ENCODE measurements at regions not wholly inside any gene's neighbourhood (a gene's known extent, or its start where the extent isn't known, plus 50 kb on each side); places are given as distances from the start of the nearest gene placed in this dataset.

- no peak for DNase-seq
Observed at GRCh38 chr13:107457686-107458085, 757.6 kb downstream of the LIG4 start.

DNA sequence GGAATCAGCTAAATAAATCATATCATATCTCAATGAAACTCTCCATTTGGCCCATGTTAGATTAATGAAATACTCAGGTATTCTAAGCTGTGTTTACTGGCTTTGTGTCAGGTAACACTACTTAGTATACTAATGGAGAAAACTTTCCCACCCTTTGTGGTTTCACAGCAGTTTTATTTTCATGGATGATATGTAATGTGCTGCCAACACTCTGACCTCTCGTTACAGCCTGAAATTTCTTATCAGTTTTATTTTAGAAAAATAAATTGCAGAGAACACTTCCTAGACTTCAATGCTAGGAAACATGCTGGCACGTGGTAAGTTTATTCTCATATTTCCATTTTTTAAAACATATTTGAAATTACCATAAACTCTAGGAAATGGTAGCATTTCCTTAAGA, 758.9 kb downstream of the LIG4 start:
- DNase-seq = no peak

DNA sequence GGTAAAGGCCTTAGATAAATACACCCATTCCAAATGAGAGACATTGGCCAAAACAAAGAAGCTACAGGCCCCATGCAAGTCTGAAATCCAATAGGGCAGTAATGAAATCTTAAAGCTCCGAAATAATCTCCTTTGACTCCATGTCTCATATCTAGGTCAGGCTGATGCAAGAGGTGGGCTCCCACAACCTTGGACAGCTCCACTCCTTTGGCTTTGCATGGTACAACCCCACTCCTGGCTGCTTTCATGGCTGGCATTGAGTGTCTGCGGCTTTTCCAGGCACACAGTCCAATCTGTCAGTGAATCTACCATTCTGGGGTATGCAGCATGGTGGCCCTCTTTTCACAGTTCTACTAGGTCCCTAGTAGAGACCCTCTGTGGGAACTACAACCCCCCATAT, 762.5 kb downstream of the LIG4 start:
- no peak for DNase-seq

GRCh38 chr13:107450931-107451330, 764.4 kb downstream of the LIG4 start:
- no peak for DNase-seq

DNA sequence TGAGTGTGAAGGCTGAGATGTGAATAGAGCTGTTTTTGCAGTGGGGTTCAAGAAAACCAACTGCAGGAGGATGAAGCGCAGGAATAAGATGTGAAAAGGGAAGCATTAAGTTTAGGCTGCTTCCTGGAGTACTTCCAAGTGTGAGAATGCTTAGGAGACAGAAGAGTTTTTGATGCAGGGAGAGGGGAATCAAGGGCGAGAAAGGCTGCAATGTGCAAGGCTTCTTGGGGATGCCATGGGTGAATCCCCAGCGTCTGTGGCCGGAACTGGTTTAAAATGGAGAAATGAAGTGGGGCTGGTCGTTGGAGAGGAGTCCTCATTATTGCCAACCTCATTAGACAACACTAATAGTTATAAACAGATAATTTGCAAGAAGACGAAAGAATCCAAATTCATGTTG, 764.9 kb downstream of the LIG4 start:
- DNase-seq = no peak

DNA sequence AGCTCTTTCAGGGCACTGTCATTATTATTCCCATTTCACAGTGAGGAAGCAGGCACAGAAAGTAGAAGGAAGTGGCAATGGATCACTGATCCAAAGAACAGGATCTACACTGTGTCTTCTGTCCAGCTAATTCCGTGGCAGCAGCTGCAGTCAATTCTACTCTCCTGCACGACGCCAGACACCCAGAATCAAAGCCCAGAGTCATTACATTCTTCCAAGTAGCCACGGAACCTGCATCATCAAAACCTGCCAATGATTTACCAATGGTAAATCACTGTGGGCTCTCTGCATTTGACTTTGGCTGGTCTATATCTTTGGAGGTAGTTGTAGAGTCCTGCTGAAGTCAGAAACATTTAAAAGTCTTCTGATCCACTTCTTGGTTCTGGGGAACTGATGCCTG, 767.7 kb downstream of the LIG4 start:
- DNase-seq = no peak

DNA sequence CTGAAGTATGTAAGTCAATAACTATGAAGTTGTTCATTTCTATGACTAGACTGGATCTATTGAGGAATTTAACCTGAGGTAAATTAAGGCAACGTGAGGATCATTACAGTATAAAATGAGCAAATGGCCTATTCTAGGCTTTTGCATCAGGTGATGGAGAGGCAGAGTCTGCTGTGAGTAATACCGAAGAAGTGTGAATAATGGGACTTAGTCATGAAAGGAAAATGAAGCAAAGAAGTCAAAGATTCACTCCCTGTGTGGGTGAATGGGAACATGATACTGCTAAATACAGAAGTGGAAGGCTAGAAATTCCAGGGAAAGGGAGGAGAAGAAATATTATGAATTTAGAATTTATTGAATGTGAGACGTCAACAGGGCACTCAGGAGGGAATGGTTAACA, 774.1 kb downstream of the LIG4 start:
- DNase-seq = no peak

- DNase-seq = no peak
Observed at GRCh38 chr13:107438251-107438650, 777.1 kb downstream of the LIG4 start.

DNA sequence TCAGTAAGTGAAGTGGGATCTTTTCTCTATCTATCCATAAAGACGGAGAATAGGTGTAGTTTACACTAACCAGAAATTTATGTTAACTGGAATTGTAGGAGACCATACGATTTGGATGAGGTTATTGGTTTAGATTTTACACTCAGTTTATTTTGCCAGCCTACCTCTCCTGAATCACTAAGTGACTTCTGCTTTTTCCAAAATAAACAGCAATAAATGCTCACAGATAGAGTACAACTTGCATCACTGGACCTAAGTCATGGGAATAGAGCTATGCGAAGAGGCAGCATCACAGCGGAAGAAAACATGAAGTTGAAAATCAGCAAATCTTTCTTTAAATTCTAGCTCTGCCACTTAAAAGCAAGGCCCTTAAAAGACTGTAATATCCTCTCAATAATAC, 781.0 kb downstream of the LIG4 start:
- DNase-seq = no peak

GRCh38 chr13:107427536-107427935, 787.8 kb downstream of the LIG4 start:
- DNase-seq = no peak

- DNase-seq = no peak
Observed at GRCh38 chr13:107422421-107422820, 792.9 kb downstream of the LIG4 start.

GRCh38 chr13:107421951-107422350, 793.4 kb downstream of the LIG4 start:
- DNase-seq = no peak

DNA sequence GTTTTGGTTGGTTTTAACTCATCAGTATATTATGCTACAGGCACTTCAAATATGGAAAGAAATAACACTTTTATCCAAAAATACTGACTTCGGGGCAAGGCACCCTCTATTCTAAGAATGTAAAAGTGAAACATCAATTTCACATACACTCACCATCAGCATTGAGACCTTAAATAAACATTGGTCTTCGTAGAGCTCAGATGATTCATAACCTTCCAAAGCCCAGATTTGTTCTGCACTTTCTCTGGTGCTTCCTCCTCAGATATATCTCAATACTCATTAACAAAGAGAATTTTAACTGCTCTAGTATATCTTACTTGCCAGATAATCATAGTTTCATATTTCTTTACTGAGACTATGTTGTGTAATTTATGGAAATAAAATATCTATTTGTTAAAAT, 794.3 kb downstream of the LIG4 start:
- no peak for DNase-seq

DNA sequence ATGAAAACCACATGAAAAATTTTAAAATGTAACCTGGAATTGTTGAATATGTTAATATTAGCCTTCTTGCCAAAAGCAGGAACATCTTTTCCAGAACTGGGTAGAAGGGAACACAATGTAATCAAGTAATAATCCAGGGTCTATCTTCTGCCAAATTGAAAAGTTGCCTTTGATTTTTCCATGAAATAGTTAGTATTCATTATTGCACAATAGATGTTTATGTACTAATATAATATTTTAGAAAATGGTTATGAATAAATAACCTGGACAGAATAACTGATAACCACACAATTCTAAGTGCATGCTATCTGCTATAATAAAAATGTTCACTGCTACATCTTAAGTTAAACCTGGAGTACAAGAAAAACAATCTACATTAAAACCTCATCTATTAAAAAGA, 802.3 kb downstream of the LIG4 start:
- DNase-seq = no peak

DNA sequence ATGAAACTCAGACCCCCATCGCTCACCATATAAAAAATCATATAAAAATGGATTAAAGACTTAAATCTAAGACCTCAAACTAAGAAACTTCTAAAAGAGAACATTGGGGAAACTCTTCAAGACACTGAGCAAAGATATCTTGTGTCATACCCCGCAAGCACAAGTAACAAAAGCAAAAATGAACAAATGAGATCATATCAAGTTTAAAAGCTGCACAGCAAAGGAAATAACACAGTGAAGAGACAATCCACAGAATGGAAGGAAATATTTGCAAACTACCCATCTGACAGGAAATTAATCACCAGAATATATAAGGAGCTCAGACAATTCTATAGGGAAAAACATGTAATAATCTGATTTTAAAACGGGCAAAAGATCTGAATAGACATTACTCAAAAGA, 808.3 kb downstream of the LIG4 start:
- DNase-seq = no peak

DNA sequence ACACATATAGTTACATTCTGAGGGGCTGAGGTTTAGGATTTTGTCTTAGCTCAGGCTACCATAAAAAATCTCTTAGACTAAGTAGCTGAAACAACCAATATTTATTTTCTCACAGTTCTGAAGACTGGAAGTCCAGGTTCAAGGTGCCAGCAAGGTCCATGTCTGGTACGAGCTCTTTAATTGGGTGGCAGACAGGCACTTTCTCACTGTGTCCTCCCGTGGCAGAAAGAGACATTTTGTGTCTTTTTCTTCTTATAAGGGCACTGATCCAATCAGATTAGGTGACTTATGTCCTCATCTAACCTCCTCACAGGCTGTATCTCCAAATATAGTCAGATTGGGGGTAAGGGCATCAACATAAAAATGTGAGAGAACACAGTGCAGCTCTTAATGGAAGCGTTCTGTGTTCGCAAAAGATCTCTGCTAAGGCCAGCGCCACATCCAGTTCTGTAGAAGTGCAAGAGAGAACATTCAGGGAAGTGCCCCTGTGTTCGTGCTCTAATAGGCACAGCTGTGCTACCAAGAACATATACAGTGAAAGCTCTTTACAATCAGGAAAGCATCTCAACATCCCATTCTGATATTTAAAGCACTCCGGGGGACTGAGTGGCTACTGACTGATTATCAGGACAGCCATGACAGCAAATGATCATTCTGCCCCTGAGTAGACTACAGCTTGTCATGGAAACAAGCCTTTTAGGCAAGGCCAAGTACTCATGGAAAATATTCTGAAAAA, 819.2 kb downstream of the LIG4 start:
- no peak for DNase-seq

GRCh38 chr13:107392205-107392604, 823.1 kb downstream of the LIG4 start:
- no peak for DNase-seq

DNA sequence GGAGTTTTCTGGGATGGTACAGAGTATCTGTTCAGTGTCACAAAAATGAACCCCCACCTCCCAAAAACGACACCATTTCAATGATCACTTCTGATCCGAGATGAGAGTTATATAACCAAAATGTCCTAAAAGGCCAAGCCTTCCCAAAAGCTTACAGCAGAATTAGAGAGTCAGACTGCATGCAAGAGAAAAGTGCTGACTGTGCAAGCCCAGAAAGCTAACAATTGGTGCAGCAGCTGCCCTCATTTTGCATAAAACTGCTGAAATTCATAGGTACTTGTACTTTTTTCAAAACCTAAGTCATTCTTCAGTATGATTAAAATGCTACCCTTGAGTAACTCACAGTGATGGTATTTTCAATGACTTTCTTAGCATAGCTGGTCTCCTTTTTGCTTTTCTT, 819.6 kb upstream of the ARGLU1 start:
- DNase-seq = no peak

- DNase-seq = no peak
Observed at GRCh38 chr13:107379407-107380155, 811.6 kb upstream of the ARGLU1 start.

DNA sequence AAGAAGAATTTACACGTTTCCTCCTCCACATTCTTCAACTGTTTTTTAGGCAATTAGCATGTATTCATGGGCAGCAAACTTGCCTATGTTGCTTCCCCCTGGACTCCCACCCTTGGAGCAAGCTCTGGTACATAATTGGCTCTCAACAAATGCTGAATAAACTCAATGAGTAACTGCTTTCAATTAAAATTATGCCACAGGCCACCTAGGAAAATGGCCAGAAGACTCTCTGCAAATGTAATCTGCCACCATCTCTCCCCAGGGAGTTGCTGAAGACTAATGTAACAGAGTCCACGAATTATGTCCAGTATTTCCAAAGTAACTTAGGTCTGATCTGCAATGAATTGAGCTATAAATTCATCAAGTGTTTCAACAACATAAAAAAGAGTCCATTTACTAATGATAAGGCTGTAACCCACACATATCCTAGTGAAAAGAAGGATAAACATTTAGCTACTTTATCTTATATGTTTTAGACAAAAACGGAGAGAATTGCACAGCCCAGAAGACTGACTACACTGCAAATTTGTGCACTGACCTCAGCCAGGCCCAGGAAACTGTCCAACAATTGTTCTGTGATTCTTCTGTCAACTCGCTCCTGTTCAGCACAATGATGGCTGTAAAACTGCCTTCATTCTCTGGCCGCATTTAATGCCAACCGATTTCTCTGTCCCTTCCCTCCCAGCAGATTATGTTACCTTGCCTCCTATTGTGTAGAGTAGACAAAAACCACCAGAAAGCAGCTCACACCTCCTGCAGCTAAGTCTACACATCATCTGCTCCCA, 808.6 kb upstream of the ARGLU1 start:
- no peak for DNase-seq

DNA sequence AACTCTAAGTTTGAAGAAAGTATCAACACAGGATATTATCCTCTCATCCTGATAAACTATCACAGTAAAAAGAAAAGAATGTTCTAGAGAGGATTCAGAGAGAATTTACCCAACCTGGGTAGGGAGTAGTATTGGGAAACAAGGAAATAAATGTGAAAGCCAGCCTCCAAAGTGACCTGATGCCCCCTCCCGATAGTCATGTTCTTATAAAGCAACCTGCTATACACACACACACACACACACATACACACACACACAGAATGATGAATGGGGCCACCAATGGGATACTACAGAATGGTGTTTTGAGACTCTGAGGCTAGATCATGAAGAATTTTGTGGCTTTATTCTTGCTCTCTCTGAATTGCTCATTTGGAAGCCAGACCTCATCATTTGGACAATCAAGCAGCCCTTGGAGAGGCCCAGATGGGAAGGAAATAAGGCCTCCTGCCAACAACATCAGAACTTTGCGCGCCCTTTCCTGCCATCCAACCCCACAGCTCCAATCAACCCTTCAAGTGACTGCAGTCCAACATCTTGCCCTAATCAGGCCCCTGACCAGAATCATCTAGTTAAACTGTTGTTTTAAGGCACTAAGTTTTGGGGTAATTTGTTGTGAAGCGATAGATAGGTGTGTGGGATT, 807.9 kb upstream of the ARGLU1 start:
- no peak for DNase-seq

DNA sequence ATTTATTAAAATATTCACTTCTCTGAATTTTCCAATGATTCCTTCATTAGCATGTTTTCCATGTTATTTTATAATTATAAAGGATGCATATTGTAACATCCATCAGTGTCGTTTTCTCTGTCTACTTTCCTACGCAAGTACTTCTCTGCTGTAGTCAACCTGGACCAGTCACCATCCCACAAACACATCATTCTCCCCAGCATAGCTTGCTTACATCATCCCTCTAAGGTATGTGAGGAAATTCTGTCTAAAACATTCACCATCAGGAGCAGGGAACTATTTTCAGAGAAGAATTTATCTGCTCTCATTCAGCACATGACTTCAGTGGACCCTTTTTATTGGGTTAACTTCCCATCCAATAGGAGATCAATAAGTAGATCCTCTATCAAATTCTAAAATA, 806.1 kb upstream of the ARGLU1 start:
- no peak for DNase-seq

- peak in 1 of 2 donors; percentile 36 for DNase-seq
Observed at GRCh38 chr13:107373551-107373950, 805.6 kb upstream of the ARGLU1 start.
